Progenitor cell of endocrine pancreas (in vitro differentiated cells): ENCODE measurements at regions not wholly inside any gene's neighbourhood (a gene's known extent, or its start where the extent isn't known, plus 50 kb on each side); places are given as distances from the start of the nearest gene placed in this dataset.

Source experiments
- DNase-seq: peaks from one replicate; pipeline ENCODE4 v3.0.0; 2021; ENCODE audit warnings: low spot score; ENCODE audit not compliant: unreplicated experiment
- H3K27ac Mint-ChIP-seq: 2 replicates; pipeline ENCODE4 v1.8.0; 2021; ENCODE audit warnings: mild to moderate bottlenecking, moderate library complexity, mixed read lengths
- H3K27me3 Mint-ChIP-seq: 2 replicates; pipeline ENCODE4 v1.8.0; 2021; ENCODE audit warnings: mixed read lengths
- H3K36me3 Mint-ChIP-seq: 2 replicates; pipeline ENCODE4 v1.8.0; 2022; ENCODE audit warnings: mixed read lengths; ENCODE audit not compliant: insufficient read depth
- H3K4me1 Mint-ChIP-seq: 2 replicates; pipeline ENCODE4 v1.8.0; 2021; ENCODE audit warnings: low read depth, mixed read lengths
- H3K4me3 Mint-ChIP-seq: 2 replicates; pipeline ENCODE4 v1.8.0; 2021; ENCODE audit warnings: low read depth, mild to moderate bottlenecking, moderate library complexity, mixed read lengths
- H3K9me3 Mint-ChIP-seq: 2 replicates; pipeline ENCODE4 v1.8.0; 2021; ENCODE audit warnings: low read depth, mixed read lengths
- CTCF ChIP-seq: fragments of 200-600 bp; sonication (generic); IDR thresholded peaks from one replicate; pipeline ENCODE4 v1.5.0; 2021; ENCODE audit warnings: antibody characterized with exemption, mild to moderate bottlenecking; ENCODE audit not compliant: unreplicated experiment

- H3K27me3 Mint-ChIP-seq = no peaks in the 10 kb centered on the region
- TF ChIP-seq CTCF = no peak
- no peaks in the 10 kb centered on the region for H3K36me3 Mint-ChIP-seq
- no peak overlapping the region for H3K4me3 Mint-ChIP-seq
- H3K27ac Mint-ChIP-seq = no peak overlapping the region
- H3K4me1 Mint-ChIP-seq = no peaks in the 10 kb centered on the region
- H3K9me3 Mint-ChIP-seq = no peaks in the 10 kb centered on the region
- no peak for DNase-seq
Observed at GRCh38 chr16:59263955-59264354, 529.8 kb upstream of the GOT2 start.

GRCh38 chr16:59260892-59261291 lies 526.8 kb upstream of the GOT2 start:
- no peak overlapping the region for H3K27ac Mint-ChIP-seq
- H3K4me3 Mint-ChIP-seq = no peak overlapping the region
- H3K4me1 Mint-ChIP-seq = no peaks in the 10 kb centered on the region
- DNase-seq = no peak
- H3K36me3 Mint-ChIP-seq = no peaks in the 10 kb centered on the region
- no peaks in the 10 kb centered on the region for H3K9me3 Mint-ChIP-seq
- no peaks in the 10 kb centered on the region for H3K27me3 Mint-ChIP-seq
- TF ChIP-seq CTCF = no peak

GRCh38 chr16:59259950-59260319 lies 525.8 kb upstream of the GOT2 start:
- TF ChIP-seq CTCF = no peak
- Mint-ChIP-seq H3K4me3 (no peak overlapping the region), H3K36me3 (no peaks in the 10 kb centered on the region), H3K27ac (no peak overlapping the region), H3K27me3 (no peaks in the 10 kb centered on the region), H3K4me1 (no peaks in the 10 kb centered on the region), H3K9me3 (no peaks in the 10 kb centered on the region)
- DNase-seq = no peak

- no peak for TF ChIP-seq CTCF
- Mint-ChIP-seq H3K4me3 (no peak overlapping the region), H3K27ac (no peak overlapping the region), H3K36me3 (no peaks in the 10 kb centered on the region), H3K9me3 (peaks cover 2% of the 10 kb centered on the region), H3K27me3 (no peaks in the 10 kb centered on the region), H3K4me1 (no peaks in the 10 kb centered on the region)
- DNase-seq = no peak
Observed at GRCh38 chr16:59259074-59259949, 525.2 kb upstream of the GOT2 start.

- no peak overlapping the region for H3K27ac Mint-ChIP-seq
- peaks cover 4% of the 10 kb centered on the region for H3K9me3 Mint-ChIP-seq
- no peak for DNase-seq
- no peaks in the 10 kb centered on the region for H3K27me3 Mint-ChIP-seq
- no peak for TF ChIP-seq CTCF
- H3K36me3 Mint-ChIP-seq = no peaks in the 10 kb centered on the region
- H3K4me1 Mint-ChIP-seq = peaks cover 2% of the 10 kb centered on the region
- no peak overlapping the region for H3K4me3 Mint-ChIP-seq
Observed at GRCh38 chr16:59252317-59252716, 518.2 kb upstream of the GOT2 start.
